MCF 10A (cell line): ENCODE measurements at regions not wholly inside any gene's neighbourhood (a gene's known extent, or its start where the extent isn't known, plus 50 kb on each side); places are given as distances from the start of the nearest gene placed in this dataset.

Source experiments
- BruUV-seq: library from RNA; stranded (reverse); fragments of 400-500 nt; replicated peaks from 2 replicates; lab custom pipeline; 2021; lab: Mats Ljungman, UMichigan
- CTCF ChIA-PET: fragments of 300-600 bp; sonication (Branson Sonifier 250); formaldehyde crosslinking; extraction: SDS; loops from one replicate; lab custom pipeline; 2021; ENCODE audit warnings: antibody characterized with exemption, inconsistent platforms; lab: Yijun Ruan, JAX
- POLR2A ChIA-PET: fragments of 300-600, 350-650 bp; sonication (Branson Sonifier 250); formaldehyde crosslinking; extraction: SDS; loops from one replicate; lab custom pipeline; 2020; ENCODE audit warnings: antibody characterized with exemption, inconsistent platforms; lab: Yijun Ruan, JAX
- DNase-seq: peaks from one replicate; pipeline ENCODE4 v3.0.0-alpha.2; 2018; ENCODE audit not compliant: unreplicated experiment
- H3K27ac Mint-ChIP-seq: one replicate; pipeline ENCODE4 v1.8.0; 2022; ENCODE audit warnings: mild to moderate bottlenecking, low read depth, mixed read lengths; ENCODE audit not compliant: unreplicated experiment
- H3K27me3 Mint-ChIP-seq: one replicate; pipeline ENCODE4 v1.8.0; 2022; ENCODE audit warnings: mixed read lengths; ENCODE audit not compliant: insufficient read depth, unreplicated experiment
- H3K36me3 Mint-ChIP-seq: one replicate; pipeline ENCODE4 v1.8.0; 2022; ENCODE audit warnings: mild to moderate bottlenecking, moderate library complexity, mixed read lengths; ENCODE audit not compliant: insufficient read depth, unreplicated experiment
- H3K4me1 Mint-ChIP-seq: one replicate; pipeline ENCODE4 v1.8.0; 2022; ENCODE audit warnings: mixed read lengths; ENCODE audit not compliant: insufficient read depth, unreplicated experiment
- H3K4me3 Mint-ChIP-seq: one replicate; pipeline ENCODE4 v1.8.0; 2022; ENCODE audit warnings: mild to moderate bottlenecking, moderate library complexity, mixed read lengths; ENCODE audit not compliant: unreplicated experiment
- H3K9me3 Mint-ChIP-seq: one replicate; pipeline ENCODE4 v1.8.0; 2022; ENCODE audit warnings: mixed read lengths; ENCODE audit not compliant: unreplicated experiment
- CTCF ChIP-seq: fragments of 200-600 bp; IDR thresholded peaks from one replicate; pipeline ENCODE4 v1.8.0; 2022; ENCODE audit warnings: antibody characterized with exemption, mild to moderate bottlenecking; ENCODE audit not compliant: unreplicated experiment
- intact Hi-C: fragments of 100-400 bp; cut with micrococcal nuclease; formaldehyde crosslinking; loops from 2 replicates; pipeline ENCODE4 v1.14.1; 2022

DNA sequence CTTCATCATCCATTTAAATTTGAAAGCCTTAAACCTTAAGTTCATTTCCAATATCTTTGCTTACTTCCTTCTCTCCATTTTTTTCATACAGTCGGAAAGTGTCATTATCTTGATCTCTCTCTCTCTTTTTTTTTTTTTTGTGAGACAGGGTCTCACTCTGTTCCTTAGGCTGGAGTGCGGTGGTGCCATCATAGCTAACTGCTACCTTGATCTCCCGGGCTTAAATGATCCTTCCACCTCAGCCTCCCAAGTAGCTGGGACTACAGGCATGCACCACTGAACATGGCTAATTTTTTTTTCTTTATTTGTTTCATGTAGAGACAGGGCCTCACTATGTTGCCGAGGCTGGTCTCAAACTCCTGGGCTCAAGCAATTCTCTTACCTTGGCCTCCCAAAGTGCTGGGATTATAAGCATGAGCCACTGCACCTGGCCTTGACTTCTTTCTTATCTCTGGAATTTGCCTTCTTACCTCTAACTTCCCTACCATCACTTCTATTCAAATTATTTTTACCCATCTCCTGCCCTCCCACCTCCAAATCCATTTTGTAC lies 222.2 kb downstream of the MYCN start:
- Mint-ChIP-seq H3K27me3 (no peaks in the 10 kb centered on the region), H3K4me3 (no peak overlapping the region), H3K36me3 (no peaks in the 10 kb centered on the region), H3K27ac (no peak overlapping the region), H3K9me3 (peaks cover 11% of the 10 kb centered on the region), H3K4me1 (no peaks in the 10 kb centered on the region)
- ChIA-PET POLR2A (no interaction called here), CTCF (interaction anchor here (0.7 kb wide), 1 partner anchor 988 kb away, joined by 3 read pairs; no protein-coding TSS in a partner anchor)
- TF ChIP-seq CTCF, result no peak
- DNase-seq, result no peak
- intact Hi-C loops, result no loop called here
- no TSS peak for BruUV-seq

DNA sequence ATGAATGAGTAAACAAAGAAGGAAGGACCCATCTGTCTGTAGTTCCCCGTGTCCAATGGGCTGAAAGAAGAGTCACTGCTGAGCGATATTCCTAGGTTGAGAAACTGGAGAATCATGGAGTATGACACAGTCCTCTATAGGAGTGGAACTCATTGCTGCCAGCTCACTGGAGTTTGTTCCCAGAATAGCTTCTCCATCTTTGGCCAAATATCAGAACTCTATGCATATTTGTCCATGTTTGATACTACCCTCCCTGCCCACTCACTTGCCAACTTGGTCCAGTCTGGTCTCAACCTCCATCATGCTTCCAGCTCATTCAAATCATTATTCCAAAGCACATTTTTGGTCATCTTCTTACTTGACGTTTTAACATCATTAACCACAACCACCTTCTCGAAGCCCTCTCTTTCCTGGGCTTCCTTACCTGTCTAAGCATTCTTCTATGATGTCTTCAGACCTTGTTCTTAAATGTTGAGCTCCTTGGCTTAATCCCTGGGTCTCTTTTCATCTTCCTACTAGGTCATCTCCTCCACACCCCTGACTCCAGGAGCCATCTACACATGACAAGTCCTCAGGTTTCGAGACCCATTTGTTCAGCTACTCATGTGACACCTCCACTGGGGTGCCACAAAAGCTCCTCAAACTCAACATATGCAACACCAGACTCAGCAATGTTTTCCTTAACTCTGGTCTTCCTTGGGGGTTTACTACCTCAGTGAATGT lies 221.6 kb downstream of the MYCN start:
- no TSS peak for BruUV-seq
- intact Hi-C loops, result no loop called here

DNA sequence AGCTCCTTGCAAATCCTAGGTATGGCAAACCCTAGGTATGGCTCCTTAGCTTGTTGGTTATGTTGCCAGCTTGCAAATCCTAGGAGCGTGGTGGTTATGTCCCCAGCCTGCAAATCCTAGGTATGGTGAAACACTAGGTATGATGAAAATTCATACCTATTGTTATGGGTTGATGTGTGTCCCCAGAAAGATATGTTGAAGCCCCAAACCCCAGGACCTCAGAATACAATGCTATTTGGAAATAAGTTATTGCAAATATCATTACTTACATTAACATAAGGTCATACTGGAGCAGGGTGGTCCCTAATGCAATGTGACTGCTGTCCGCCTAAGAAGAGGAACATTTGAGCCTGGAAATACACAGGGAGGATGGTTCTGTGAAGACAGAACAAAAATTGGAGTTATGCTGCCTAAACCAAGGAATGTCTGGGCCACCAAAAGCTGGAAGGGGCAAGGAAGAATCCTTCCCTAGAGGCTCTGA lies 220.8 kb downstream of the MYCN start:
- no peak for DNase-seq
- ChIA-PET CTCF (no interaction called here), POLR2A (no interaction called here)
- TF ChIP-seq CTCF, result no peak
- H3K4me1 Mint-ChIP-seq, result no peaks in the 10 kb centered on the region
- intact Hi-C loops, result no loop called here
- no peak overlapping the region for H3K27ac Mint-ChIP-seq
- H3K4me3 Mint-ChIP-seq, result no peak overlapping the region
- no peaks in the 10 kb centered on the region for H3K36me3 Mint-ChIP-seq
- H3K27me3 Mint-ChIP-seq, result no peaks in the 10 kb centered on the region
- H3K9me3 Mint-ChIP-seq, result peaks cover 11% of the 10 kb centered on the region
- no TSS peak for BruUV-seq

More for the DNA sequence above, 221.6 kb downstream of the MYCN start:
- ChIA-PET CTCF (no interaction called here), POLR2A (interaction anchor here (0.6 kb wide), 1 partner anchor 73 kb away, joined by 3 read pairs; no protein-coding TSS in a partner anchor)
- no peaks in the 10 kb centered on the region for H3K36me3 Mint-ChIP-seq
- H3K27ac Mint-ChIP-seq, result no peak overlapping the region
- no peaks in the 10 kb centered on the region for H3K4me1 Mint-ChIP-seq
- no peaks in the 10 kb centered on the region for H3K27me3 Mint-ChIP-seq
- H3K9me3 Mint-ChIP-seq, result peaks cover 11% of the 10 kb centered on the region
- no peak overlapping the region for H3K4me3 Mint-ChIP-seq
- DNase-seq, result no peak
- no peak for TF ChIP-seq CTCF

DNA sequence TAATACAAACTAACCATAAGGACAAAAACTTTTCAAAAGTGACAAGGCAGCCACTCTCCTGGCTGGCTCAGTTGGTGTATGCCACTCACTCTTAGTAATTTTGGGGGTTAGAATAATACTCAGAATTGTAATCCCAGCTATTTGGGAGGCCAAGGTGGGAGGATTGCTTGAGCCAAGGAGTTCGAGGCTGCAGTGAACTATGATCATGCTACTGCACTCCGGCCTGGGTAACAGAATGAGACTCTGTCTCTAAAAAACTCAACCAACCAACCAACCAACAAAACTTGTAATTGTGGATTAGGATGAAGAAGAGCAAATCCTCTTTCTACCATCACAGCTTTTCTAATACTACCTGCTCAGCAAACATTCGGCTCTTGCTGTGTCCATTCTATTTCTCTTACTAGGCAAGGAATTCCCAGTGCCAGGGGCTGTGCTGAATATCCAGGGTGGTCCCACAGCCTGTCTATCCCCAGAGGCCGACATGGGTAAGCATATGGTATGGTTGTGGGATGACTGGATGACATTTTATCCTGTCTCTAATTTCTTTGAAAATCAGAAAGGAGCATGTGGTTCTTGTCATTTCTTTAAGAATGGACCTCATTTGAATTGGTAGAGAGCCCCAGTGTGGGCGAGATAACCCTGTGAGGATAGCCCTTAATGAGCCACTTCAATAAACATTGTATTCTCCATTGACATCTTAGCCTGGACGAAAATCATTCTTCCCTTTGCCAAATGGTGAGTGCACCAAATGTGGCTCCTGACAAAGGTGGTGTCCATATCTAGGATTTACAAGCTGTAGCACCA lies 220.1 kb downstream of the MYCN start:
- H3K4me1 Mint-ChIP-seq, result no peaks in the 10 kb centered on the region
- no peak for TF ChIP-seq CTCF
- no peak overlapping the region for H3K4me3 Mint-ChIP-seq
- peaks cover 11% of the 10 kb centered on the region for H3K9me3 Mint-ChIP-seq
- no peak for DNase-seq
- H3K27me3 Mint-ChIP-seq, result no peaks in the 10 kb centered on the region
- POLR2A ChIA-PET, result no interaction called here
- intact Hi-C loops, result no loop called here
- CTCF ChIA-PET, result no interaction called here
- no peak overlapping the region for H3K27ac Mint-ChIP-seq
- no TSS peak for BruUV-seq
- H3K36me3 Mint-ChIP-seq, result no peaks in the 10 kb centered on the region
